Kidney tubule cell (primary cell): ENCODE measurements at regions not wholly inside any gene's neighbourhood (a gene's known extent, or its start where the extent isn't known, plus 50 kb on each side); places are given as distances from the start of the nearest gene placed in this dataset.
A peak's percentile ranks its signal among the peaks of the same experiment; 100 is the strongest.

ENCODE experiments used
- DNase-seq: peaks from one replicate; pipeline ENCODE4 v3.0.0-alpha.2; 2018; ENCODE audit warnings: low spot score

DNA sequence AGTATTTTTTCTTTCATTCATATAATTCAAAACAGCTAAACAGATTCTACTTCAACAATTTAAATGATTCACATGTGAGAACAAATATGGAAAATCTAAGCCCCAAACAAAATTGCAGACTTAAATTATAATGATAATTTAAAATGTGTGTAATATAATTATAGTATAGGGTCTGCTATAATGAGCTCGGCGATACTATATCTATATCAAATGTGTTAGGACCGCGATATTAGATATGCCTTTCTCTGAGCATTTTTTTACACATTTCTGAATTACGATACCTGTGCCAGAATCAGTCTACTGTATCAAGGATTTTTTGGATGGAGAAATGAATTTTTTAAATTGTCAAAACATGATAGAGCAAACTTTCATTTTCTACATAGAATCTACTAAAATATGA, 808.8 kb upstream of the POU3F3 start:
- no peak for DNase-seq

GRCh38 chr2:104046466-104046865, 807.4 kb upstream of the POU3F3 start:
- no peak for DNase-seq

- DNase-seq = no peak
Observed at GRCh38 chr2:104047516-104047915, 806.4 kb upstream of the POU3F3 start.

DNA sequence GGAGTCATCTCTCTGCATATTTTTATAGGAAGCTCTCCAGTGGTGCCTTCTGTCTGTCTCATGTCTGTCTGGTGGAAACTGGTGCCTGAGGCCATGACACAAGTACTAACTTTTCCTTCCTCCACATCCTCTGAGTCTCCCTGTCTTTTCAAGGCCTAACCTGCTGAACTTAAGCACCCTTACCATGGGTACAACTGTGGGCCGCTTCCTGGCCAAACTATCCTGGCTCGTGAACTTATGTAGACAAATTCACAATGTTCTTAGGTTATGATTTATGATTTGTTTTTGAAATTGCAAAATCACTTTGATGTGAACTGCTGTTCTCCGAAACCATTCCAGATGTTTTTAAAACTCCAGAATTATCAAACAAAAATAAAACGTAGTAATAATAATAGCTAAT, 804.5 kb upstream of the POU3F3 start:
- DNase-seq = no peak

- no peak for DNase-seq
Observed at GRCh38 chr2:104049981-104050380, 803.9 kb upstream of the POU3F3 start.

- no peak for DNase-seq
Observed at GRCh38 chr2:104050656-104051242, 803.2 kb upstream of the POU3F3 start.

DNA sequence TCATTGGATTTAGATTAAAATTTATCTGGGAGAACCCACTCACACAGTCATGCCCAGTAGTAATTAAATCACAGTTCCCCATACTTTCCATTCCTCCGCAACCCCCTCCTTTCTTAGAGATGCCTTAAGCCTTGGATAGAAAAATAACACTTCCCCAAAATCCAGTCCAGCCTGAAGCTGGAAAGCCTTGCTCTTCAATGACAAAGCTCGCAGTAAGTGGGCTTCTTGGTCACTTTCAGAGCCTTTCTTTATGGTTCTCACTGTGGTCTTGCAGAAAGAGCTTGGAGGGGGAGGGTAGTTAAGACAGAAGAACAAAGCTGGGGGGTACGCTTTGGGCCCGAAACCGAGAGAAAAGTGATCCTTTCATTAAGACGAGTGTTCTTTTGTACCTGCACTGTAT, 802.1 kb upstream of the POU3F3 start:
- no peak for DNase-seq

DNA sequence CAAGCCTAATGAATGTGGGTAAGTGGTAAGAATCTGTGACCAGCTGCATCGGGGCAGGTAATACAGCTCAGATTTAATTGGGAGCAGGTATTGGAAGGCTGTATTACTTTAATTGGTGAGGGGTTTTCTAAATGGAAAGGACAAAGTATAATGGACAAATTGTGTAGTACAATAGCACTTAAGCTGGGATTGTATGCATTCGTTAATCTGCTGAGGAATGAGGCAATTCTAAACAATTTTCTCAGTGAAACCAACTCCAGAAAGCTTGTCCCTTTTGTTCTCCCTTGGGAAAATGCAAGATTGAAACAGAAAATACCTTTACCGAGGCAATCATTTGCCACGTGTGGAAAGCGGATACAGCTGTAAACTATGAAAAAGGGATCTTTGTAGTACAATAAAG, 801.6 kb upstream of the POU3F3 start:
- DNase-seq = no peak

DNA sequence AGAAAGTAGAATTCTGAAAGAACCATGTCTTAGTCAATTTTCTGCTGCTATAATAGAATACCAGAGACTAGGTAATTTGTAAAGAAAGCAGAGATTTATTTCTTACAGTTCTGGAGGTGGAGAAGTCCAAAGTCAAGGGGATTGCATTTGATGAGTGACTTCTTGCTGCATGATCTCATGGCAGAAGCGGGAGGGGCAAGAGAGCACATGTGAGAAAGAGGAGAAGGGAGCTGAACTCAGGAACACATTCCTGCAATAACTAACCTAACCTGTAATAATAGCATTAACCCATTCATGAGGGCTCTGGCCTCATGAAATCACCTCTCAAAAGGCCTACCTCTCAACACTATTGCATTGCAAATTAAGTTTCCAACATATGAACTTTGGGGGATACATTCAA, 797.5 kb upstream of the POU3F3 start:
- peak; percentile 57 for DNase-seq

DNA sequence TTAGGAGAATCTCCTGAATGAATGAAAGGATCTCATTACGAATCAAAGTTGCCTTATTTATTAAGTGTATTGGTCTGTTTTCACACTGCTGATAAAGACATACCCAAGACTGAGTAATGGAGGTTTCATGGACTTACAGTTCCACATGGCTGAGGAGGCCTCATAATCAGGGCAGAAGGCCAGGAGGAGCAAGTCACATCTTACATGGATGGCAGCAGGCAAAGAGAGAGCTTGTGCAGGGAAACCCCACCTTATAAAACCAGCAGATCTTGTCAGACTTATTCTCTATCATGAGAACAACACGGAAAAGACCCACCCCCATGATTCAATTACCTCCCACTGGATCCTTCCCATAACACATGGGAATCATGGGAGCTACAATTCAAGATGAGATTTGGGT, 785.2 kb upstream of the POU3F3 start:
- DNase-seq = no peak

DNA sequence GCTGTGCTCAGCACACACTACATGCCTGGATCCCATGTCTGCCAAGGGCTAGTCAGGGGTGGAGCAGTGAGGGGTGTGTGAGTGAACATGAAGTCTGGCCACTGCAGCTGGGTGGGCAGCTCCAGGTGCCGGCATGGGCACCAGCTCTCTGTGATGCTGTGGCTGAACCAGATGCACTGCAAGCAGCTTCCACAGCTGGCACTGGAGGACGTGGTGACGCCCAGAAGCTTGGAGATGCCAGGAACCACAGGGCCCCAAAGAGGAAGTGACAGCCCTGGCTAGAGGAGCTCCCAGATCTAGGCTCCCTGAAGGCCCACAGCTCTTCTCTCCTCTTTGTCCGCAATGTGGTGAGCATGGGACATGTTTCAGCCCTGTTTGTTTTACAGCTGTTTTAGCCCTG, 776.3 kb upstream of the POU3F3 start:
- no peak for DNase-seq

GRCh38 chr2:104078431-104079157, 775.3 kb upstream of the POU3F3 start:
- DNase-seq = peak; percentile 2

DNA sequence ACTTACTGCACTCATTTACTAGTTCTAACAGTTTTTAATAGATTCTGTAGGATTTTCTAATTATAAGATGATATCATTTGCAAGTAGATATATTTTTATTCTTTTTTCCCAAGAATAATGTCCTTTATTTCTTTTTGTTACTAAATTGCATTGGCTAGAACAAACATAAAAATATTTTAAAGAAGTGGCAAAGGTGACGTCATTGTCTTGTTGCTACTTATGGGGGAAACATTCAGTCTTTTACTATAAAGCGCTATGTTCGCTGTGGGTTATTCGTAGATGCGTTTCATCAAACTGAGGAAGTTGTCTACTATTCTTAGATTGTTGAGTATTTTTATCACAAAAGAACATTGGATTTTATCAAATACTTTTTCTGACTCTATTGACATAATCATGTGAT, 765.2 kb upstream of the POU3F3 start:
- no peak for DNase-seq

DNA sequence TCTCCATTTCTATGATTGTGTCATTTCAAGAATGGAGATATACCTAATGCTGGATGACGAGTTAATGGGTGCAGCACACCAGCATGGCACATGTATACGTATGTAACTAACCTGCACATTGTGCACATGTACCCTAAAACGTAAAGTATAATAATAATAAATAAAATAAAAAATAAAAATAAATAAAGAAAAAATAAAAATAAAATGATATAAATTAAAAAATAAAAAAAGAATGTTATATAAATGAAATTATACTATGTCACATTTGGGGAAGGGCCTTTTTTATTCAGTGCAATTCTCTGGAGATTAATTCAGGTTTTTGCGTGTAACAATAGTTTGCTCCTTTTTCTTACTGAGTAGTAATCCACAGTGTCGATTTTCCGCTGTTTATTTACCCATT, 763.5 kb upstream of the POU3F3 start:
- DNase-seq = no peak

GRCh38 chr2:104091894-104092293, 762.0 kb upstream of the POU3F3 start:
- DNase-seq = no peak

GRCh38 chr2:104092886-104093285, 761.0 kb upstream of the POU3F3 start:
- no peak for DNase-seq

DNA sequence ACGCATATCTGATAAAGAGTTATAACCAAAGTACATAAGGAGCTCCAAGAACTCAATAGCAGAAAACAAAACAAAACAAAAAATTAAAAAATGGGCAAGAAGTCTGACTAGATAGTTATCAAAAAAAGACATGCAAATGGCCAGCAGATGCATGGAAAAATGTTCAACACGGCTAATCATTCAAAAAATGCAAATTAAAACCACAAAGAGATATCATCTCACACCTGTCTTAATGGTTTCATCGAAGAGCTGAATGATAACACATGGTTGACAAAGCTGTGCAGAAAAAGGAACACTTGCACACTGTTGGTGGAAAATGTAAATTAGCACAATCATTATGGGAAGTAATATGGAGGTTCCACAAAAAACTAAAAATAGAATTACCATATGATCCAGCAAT, 751.3 kb upstream of the POU3F3 start:
- DNase-seq = no peak

GRCh38 chr2:104109356-104109755, 744.6 kb upstream of the POU3F3 start:
- DNase-seq = no peak

GRCh38 chr2:104118889-104119288, 735.0 kb upstream of the POU3F3 start:
- no peak for DNase-seq

- no peak for DNase-seq
Observed at GRCh38 chr2:104120171-104120570, 733.7 kb upstream of the POU3F3 start.

DNA sequence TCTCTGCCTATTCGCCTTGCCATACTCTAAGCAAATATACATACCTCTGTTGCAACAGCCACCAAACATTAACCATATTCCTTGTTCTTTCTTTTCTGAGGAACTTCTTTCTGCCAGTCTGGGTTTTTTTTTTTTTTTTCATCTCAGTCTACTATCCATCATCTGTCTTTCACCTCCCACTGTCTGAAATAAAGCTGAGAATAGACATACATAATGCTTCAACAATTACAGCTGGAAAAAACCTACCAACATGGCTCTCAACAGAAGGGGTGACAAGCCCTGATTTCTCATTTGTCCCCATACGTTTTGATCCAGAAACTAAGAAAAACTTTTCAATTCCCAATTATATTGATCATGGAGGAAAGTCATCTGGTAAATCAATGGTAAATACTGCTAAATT, 728.8 kb upstream of the POU3F3 start:
- no peak for DNase-seq

DNA sequence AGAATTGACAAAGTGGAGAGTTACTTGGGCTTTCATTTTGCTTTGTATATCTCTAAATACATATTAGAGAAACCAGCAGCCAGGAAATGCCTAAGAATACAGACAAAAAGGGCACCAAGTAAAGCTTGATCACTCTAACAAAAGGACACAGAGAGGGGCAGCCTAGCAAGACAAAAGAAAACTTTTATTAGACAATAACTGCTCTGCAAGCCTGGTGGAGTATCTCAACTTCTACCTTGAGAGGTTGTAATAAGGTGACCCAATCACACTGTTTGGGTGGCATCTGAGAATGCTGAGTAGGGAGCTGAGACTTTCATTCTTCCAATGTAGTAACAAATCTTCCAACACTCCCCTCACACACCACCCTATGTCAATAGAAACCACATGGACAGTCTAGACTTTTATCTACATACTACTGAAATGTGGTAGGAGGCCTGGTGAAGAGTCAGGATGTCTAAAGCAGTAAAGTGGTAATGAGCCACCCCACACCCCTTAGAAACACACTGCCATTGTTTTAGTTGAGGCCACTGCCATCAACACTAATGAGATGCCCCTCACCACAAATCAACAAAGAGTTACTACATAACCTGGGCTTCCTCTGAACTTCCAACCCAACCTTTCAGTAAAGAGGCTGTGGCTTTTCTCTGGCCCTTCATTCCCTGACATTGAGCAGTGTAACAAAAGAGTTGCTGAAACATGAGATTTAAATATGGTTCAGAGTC, 726.7 kb upstream of the POU3F3 start:
- DNase-seq = no peak

- DNase-seq = peak; percentile 71
Observed at GRCh38 chr2:104140361-104140760, 713.6 kb upstream of the POU3F3 start.

DNA sequence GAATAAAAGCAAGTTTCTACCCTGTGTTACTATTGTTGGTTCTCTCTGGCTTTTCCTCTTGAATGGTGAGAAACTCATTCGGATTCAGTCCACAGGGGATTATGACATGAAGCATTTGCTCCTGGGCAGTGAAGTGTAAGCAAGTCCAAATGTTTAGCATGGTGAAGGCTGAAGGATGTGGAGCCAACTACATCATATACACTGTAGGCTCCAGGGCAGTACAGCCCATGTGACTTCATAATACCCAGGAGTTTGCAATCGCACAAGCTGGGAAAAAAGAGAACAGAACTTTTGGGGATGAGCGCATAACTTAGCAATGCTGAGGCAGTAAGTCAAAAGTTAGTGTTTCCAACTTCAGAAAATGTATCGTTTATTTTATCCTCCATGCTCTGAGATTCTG, 695.7 kb upstream of the POU3F3 start:
- DNase-seq = no peak
